ENCODE measurements at regions not wholly inside any gene's neighbourhood (a gene's known extent, or its start where the extent isn't known, plus 50 kb on each side); places are given as distances from the start of the nearest gene placed in this dataset.

DNA sequence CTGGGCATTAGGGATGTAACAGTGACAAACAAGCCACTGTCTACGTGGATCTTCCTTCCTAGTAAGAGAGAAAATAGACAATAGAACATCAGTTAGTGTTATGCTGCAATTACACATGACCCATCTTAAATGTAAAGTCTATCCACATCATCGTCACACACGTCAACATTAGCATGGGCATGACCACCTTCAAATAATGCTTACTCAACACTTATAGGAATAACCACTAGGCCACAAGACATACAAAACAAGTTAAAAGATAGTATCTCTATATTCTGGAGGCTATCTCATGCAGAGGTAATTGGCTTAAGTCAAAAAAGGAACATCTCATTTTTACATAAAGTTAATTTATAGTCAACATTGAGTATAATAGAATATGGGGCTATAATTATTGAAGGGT, 156.5 kb downstream of the MOXD1 start:
- no peaks in the 10 kb centered on the region for H3K27me3 Mint-ChIP-seq (ENCODE audit: low read depth)
- H3K36me3 Mint-ChIP-seq (ENCODE audit: low read depth) = no peaks in the 10 kb centered on the region
- TF ChIP-seq, protein P1, sequence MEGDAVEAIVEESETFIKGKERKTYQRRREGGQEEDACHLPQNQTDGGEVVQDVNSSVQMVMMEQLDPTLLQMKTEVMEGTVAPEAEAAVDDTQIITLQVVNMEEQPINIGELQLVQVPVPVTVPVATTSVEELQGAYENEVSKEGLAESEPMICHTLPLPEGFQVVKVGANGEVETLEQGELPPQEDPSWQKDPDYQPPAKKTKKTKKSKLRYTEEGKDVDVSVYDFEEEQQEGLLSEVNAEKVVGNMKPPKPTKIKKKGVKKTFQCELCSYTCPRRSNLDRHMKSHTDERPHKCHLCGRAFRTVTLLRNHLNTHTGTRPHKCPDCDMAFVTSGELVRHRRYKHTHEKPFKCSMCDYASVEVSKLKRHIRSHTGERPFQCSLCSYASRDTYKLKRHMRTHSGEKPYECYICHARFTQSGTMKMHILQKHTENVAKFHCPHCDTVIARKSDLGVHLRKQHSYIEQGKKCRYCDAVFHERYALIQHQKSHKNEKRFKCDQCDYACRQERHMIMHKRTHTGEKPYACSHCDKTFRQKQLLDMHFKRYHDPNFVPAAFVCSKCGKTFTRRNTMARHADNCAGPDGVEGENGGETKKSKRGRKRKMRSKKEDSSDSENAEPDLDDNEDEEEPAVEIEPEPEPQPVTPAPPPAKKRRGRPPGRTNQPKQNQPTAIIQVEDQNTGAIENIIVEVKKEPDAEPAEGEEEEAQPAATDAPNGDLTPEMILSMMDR (IDR thresholded peaks at IDR 0.05) = no peak
- peaks cover 36% of the 10 kb centered on the region for H3K4me1 Mint-ChIP-seq (ENCODE audit: low read depth)
- H3K9me3 Mint-ChIP-seq (ENCODE audit: low read depth) = no peaks in the 10 kb centered on the region
- H3K27ac Mint-ChIP-seq (ENCODE audit: unreplicated experiment) = no peak overlapping the region
- DNase-seq (ENCODE audit: low spot score) = no peak
- no peak overlapping the region for H3K4me3 Mint-ChIP-seq (ENCODE audit: unreplicated experiment)

GRCh38 chr6:132236744-132237143, 164.5 kb downstream of the MOXD1 start:
- no peak for DNase-seq (ENCODE audit: low spot score)
- Mint-ChIP-seq H3K9me3 (ENCODE audit: low read depth) (no peaks in the 10 kb centered on the region), H3K27me3 (ENCODE audit: low read depth) (no peaks in the 10 kb centered on the region)

GRCh38 chr6:132236281-132236680, 165.0 kb downstream of the MOXD1 start:
- Mint-ChIP-seq H3K4me3 (ENCODE audit: unreplicated experiment) (no peak overlapping the region), H3K9me3 (ENCODE audit: low read depth) (no peaks in the 10 kb centered on the region), H3K36me3 (ENCODE audit: low read depth) (no peaks in the 10 kb centered on the region), H3K4me1 (ENCODE audit: low read depth) (peaks cover 41% of the 10 kb centered on the region), H3K27ac (ENCODE audit: unreplicated experiment) (peak overlapping the region; percentile 70), H3K27me3 (ENCODE audit: low read depth) (no peaks in the 10 kb centered on the region)
- DNase-seq (ENCODE audit: low spot score) = no peak
- TF ChIP-seq, protein P1 (IDR thresholded peaks at IDR 0.05) = no peak

More at GRCh38 chr6:132236744-132237143, 164.5 kb downstream of the MOXD1 start:
- Mint-ChIP-seq H3K4me1 (ENCODE audit: low read depth) (peaks cover 37% of the 10 kb centered on the region), H3K27ac (ENCODE audit: unreplicated experiment) (peak overlapping the region; percentile 70), H3K4me3 (ENCODE audit: unreplicated experiment) (no peak overlapping the region), H3K36me3 (ENCODE audit: low read depth) (no peaks in the 10 kb centered on the region)
- TF ChIP-seq, protein P1 (IDR thresholded peaks at IDR 0.05) = no peak

- Mint-ChIP-seq H3K36me3 (ENCODE audit: low read depth) (no peaks in the 10 kb centered on the region), H3K4me3 (ENCODE audit: unreplicated experiment) (no peak overlapping the region), H3K27ac (ENCODE audit: unreplicated experiment) (peak overlapping the region; percentile 70), H3K9me3 (ENCODE audit: low read depth) (no peaks in the 10 kb centered on the region), H3K27me3 (ENCODE audit: low read depth) (no peaks in the 10 kb centered on the region), H3K4me1 (ENCODE audit: low read depth) (peaks cover 47% of the 10 kb centered on the region)
- no peak for DNase-seq (ENCODE audit: low spot score)
- TF ChIP-seq, protein P1 (IDR thresholded peaks at IDR 0.05) = no peak
Measured at GRCh38 chr6:132235596-132236280, 165.5 kb downstream of the MOXD1 start.

GRCh38 chr6:132234356-132234755, 166.9 kb downstream of the MOXD1 start:
- no peaks in the 10 kb centered on the region for H3K36me3 Mint-ChIP-seq (ENCODE audit: low read depth)
- peaks cover 53% of the 10 kb centered on the region for H3K4me1 Mint-ChIP-seq (ENCODE audit: low read depth)
- no peak for DNase-seq (ENCODE audit: low spot score)
- H3K9me3 Mint-ChIP-seq (ENCODE audit: low read depth) = no peaks in the 10 kb centered on the region
- no peak overlapping the region for H3K27ac Mint-ChIP-seq (ENCODE audit: unreplicated experiment)
- H3K4me3 Mint-ChIP-seq (ENCODE audit: unreplicated experiment) = no peak overlapping the region
- TF ChIP-seq, protein P1 (IDR thresholded peaks at IDR 0.05) = no peak
- H3K27me3 Mint-ChIP-seq (ENCODE audit: low read depth) = no peaks in the 10 kb centered on the region
